ENCODE measurements at regions not wholly inside any gene's neighbourhood (a gene's known extent, or its start where the extent isn't known, plus 50 kb on each side); places are given as distances from the start of the nearest gene placed in this dataset.

GRCh38 chr1:56062625-56063024 is 516.7 kb downstream of the PLPP3 start:
- no peak for DNase-seq

GRCh38 chr1:56061824-56062223 is 517.5 kb downstream of the PLPP3 start:
- DNase-seq, result no peak

- DNase-seq, result no peak
These were observed 518.5 kb downstream of the PLPP3 start for GRCh38 chr1:56060906-56061305.

GRCh38 chr1:56057466-56058405 is 521.6 kb downstream of the PLPP3 start:
- peak; percentile 55 for DNase-seq

GRCh38 chr1:56056438-56057287 is 522.7 kb downstream of the PLPP3 start:
- peak; percentile 87 for DNase-seq

GRCh38 chr1:56054959-56055358 is 524.4 kb downstream of the PLPP3 start:
- no peak for DNase-seq

GRCh38 chr1:56052041-56052440 is 527.3 kb downstream of the PLPP3 start:
- peak; percentile 68 for DNase-seq

- DNase-seq, result no peak
These were observed 528.5 kb downstream of the PLPP3 start for GRCh38 chr1:56050911-56051310.

GRCh38 chr1:56045477-56045876 is 533.9 kb downstream of the PLPP3 start:
- DNase-seq, result no peak

GRCh38 chr1:56045062-56045461 is 534.3 kb downstream of the PLPP3 start:
- no peak for DNase-seq

GRCh38 chr1:56036479-56036878 is 542.9 kb downstream of the PLPP3 start:
- DNase-seq, result no peak

GRCh38 chr1:56034847-56035481 is 544.4 kb downstream of the PLPP3 start:
- peak; percentile 35 for DNase-seq

GRCh38 chr1:56034222-56034621 is 545.1 kb downstream of the PLPP3 start:
- peak; percentile 72 for DNase-seq

- DNase-seq, result no peak
These were observed 545.9 kb downstream of the PLPP3 start for GRCh38 chr1:56033321-56034037.

- DNase-seq, result peak; percentile 53
These were observed 547.2 kb downstream of the PLPP3 start for GRCh38 chr1:56032096-56032676.

- no peak for DNase-seq
These were observed 548.4 kb downstream of the PLPP3 start for GRCh38 chr1:56031001-56031400.

GRCh38 chr1:56029319-56030003 is 549.9 kb downstream of the PLPP3 start:
- DNase-seq, result no peak

GRCh38 chr1:56028911-56029310 is 550.5 kb downstream of the PLPP3 start:
- DNase-seq, result no peak

GRCh38 chr1:56028244-56028643 is 551.1 kb downstream of the PLPP3 start:
- no peak for DNase-seq

GRCh38 chr1:56025942-56026341 is 553.4 kb downstream of the PLPP3 start:
- DNase-seq, result no peak

- DNase-seq, result no peak
These were observed 555.2 kb downstream of the PLPP3 start for GRCh38 chr1:56024155-56024554.

- DNase-seq, result no peak
These were observed 559.4 kb downstream of the PLPP3 start for GRCh38 chr1:56019922-56020321.
